ENCODE measurements at regions not wholly inside any gene's neighbourhood (a gene's known extent, or its start where the extent isn't known, plus 50 kb on each side); places are given as distances from the start of the nearest gene placed in this dataset.

DNA sequence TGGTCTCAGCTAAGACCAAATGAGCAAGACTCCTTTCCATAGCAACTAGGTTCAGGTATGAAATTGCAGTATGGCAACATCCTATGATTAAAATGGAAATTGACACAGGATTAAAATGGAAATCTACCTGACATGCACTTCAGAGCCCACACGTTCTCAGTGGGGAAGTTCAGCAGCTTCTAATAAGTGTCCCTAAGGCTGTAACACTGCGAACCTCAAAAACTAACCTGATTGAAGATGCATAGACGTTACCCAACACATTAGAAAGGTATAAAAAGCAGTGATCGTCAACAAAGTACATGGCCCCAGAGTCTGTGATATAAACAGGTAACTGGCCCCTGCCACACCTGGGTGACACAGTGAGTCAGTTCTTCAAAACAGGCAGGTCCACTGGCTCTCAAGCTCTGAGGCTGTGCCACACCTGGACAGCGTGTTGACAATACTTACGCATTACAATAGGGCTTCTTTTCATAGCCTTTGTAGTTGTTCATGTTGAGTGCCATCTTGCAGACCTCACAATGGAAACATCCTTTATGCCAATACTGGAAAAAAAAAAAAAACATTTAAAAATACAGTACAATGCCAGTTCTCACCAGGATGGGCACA lies 274.9 kb upstream of the NEBL start:
- Histone ChIP-seq H3K36me3 (ENCODE audit: control insufficient read depth, insufficient read depth, low read length) (no peaks in the 10 kb centered on the region), H3K4me1 (ENCODE audit: control insufficient read depth, insufficient read depth, low read length, poor library complexity, severe bottlenecking) (no peaks in the 10 kb centered on the region), H3K9me3 (ENCODE audit: control insufficient read depth, low read length) (no peaks in the 10 kb centered on the region), H3K27ac (ENCODE audit: insufficient read depth, low read length, poor library complexity, severe bottlenecking) (no peak overlapping the region), H3K27me3 (replicated peaks; ENCODE audit: control insufficient read depth, insufficient read depth, low read length, poor library complexity, severe bottlenecking) (no peaks in the 10 kb centered on the region), H3K4me3 (ENCODE audit: insufficient read depth, low read depth, low read length, poor library complexity, severe bottlenecking) (no peak overlapping the region)
- no peak for DNase-seq

DNA sequence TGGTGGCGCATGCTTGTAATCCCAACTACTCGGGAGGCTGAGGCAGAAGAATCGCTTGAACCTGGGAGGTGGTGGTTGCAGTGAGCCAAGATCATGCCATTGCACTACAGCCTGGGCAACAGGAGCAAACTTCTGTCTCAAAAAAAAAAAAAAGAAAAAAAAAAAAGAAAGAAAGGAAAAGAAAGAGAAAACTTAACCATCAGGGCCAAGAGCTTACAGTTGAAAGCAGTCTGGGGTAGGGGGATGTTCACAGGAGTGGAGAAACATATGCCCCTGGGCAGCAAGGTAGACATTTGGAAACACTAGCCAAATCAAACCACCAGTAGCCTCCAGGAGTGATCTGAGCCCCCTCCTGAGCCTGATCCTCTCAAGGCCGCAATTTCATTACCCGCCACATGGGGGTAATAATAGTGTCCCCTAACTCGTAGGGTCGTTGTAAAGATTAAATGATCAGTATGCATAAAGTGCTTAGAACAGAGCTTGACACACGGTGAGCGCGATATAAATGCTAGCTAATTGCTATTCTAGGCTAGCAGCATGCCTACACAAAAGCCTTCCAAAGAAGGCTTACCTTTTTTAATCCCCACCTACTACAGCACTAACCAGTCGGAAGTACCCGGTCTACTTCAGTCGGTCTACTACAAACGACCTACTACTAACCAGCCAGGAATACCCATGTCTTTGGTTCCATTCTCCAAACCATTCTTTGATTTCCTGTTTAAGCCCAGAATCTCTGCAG lies 274.3 kb upstream of the NEBL start:
- Histone ChIP-seq H3K27ac (ENCODE audit: insufficient read depth, low read length, poor library complexity, severe bottlenecking) (no peak overlapping the region), H3K9me3 (ENCODE audit: control insufficient read depth, low read length) (no peaks in the 10 kb centered on the region), H3K36me3 (ENCODE audit: control insufficient read depth, insufficient read depth, low read length) (no peaks in the 10 kb centered on the region), H3K4me1 (ENCODE audit: control insufficient read depth, insufficient read depth, low read length, poor library complexity, severe bottlenecking) (no peaks in the 10 kb centered on the region), H3K4me3 (ENCODE audit: insufficient read depth, low read depth, low read length, poor library complexity, severe bottlenecking) (no peak overlapping the region), H3K27me3 (replicated peaks; ENCODE audit: control insufficient read depth, insufficient read depth, low read length, poor library complexity, severe bottlenecking) (no peaks in the 10 kb centered on the region)
- DNase-seq: no peak

DNA sequence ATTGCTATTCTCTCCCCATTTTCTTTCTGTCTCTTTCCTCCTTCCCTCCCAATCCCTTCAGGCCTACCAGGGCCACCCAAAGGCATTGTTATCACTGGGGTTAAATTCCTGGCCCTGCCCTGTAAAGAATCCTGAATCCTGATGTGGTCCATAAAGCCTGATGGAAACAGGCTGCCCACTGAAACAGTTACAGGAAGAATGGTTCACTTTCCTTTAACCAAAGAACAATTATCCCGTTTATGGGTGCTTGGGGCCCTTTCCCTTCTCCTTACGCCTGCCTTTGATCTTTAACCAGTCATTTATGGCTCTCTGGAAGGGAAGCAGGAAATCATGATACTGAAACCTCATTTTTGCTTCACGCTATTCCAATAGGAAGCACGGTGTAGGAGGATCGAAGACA lies 273.1 kb upstream of the NEBL start:
- no peak for DNase-seq
- H3K4me1 ChIP-seq (ENCODE audit: control insufficient read depth, insufficient read depth, low read length, poor library complexity, severe bottlenecking): no peaks in the 10 kb centered on the region
- H3K27me3 ChIP-seq (replicated peaks; ENCODE audit: control insufficient read depth, insufficient read depth, low read length, poor library complexity, severe bottlenecking): no peaks in the 10 kb centered on the region
- H3K36me3 ChIP-seq (ENCODE audit: control insufficient read depth, insufficient read depth, low read length): no peaks in the 10 kb centered on the region
- H3K4me3 ChIP-seq (ENCODE audit: insufficient read depth, low read depth, low read length, poor library complexity, severe bottlenecking): no peak overlapping the region
- no peaks in the 10 kb centered on the region for H3K9me3 ChIP-seq (ENCODE audit: control insufficient read depth, low read length)
- H3K27ac ChIP-seq (ENCODE audit: insufficient read depth, low read length, poor library complexity, severe bottlenecking): no peak overlapping the region

DNA sequence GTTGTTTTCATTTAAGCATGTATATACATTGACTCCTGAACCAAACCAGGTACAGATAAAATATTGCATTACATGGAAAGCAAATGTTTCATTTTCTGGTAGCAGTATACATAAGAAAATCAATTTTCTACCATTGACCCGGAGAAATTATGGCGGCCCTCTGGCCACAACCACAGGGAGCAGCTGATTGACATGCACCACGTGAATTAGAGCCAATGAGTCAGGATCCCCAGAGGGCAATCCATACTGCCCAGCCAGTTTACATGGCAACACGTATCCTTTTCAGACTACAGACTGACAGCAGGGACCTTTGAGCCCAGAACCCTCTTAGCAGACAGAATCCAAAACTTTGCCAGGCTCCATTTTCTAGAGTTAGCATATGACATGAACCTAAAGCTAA lies 272.2 kb upstream of the NEBL start:
- H3K4me1 ChIP-seq (ENCODE audit: control insufficient read depth, insufficient read depth, low read length, poor library complexity, severe bottlenecking): no peaks in the 10 kb centered on the region
- no peaks in the 10 kb centered on the region for H3K9me3 ChIP-seq (ENCODE audit: control insufficient read depth, low read length)
- H3K27me3 ChIP-seq (replicated peaks; ENCODE audit: control insufficient read depth, insufficient read depth, low read length, poor library complexity, severe bottlenecking): no peaks in the 10 kb centered on the region
- H3K4me3 ChIP-seq (ENCODE audit: insufficient read depth, low read depth, low read length, poor library complexity, severe bottlenecking): no peak overlapping the region
- no peak overlapping the region for H3K27ac ChIP-seq (ENCODE audit: insufficient read depth, low read length, poor library complexity, severe bottlenecking)
- no peaks in the 10 kb centered on the region for H3K36me3 ChIP-seq (ENCODE audit: control insufficient read depth, insufficient read depth, low read length)
- DNase-seq: no peak

DNA sequence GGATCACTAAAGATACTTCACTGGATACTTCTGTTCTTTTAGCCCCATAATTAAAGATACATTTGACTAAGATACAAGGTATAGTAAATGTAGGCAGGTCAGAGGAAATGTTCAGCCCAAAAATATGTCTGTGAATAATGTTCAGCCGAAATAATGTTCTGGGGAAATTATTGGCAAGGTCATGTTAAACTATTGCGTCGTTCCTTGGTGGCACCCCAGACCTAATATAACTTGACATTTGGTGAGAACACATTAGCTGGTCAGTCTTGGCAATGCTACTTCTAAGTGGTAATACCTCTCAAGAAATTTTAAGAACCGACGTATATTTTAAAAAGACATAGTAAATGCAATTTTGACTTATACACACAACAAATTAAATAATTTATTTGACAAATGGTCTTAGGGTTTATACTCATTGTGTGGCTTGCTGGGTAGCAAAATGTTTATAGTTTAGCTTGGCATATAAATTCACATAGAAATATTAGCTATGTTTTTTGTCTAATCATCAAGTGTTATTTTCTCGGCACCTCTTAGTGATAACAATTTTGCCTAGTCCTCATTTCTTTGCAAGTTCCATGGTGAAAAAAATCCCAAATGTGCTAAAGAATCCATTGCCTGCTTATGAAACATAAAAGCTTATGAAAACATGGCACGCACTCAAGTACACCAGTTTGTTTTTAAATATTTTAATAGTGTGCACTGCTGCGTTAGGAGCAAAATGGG lies 270.3 kb upstream of the NEBL start:
- no peaks in the 10 kb centered on the region for H3K9me3 ChIP-seq (ENCODE audit: control insufficient read depth, low read length)
- DNase-seq: no peak
- H3K4me1 ChIP-seq (ENCODE audit: control insufficient read depth, insufficient read depth, low read length, poor library complexity, severe bottlenecking): no peaks in the 10 kb centered on the region
- H3K36me3 ChIP-seq (ENCODE audit: control insufficient read depth, insufficient read depth, low read length): no peaks in the 10 kb centered on the region
- H3K27ac ChIP-seq (ENCODE audit: insufficient read depth, low read length, poor library complexity, severe bottlenecking): no peak overlapping the region
- H3K4me3 ChIP-seq (ENCODE audit: insufficient read depth, low read depth, low read length, poor library complexity, severe bottlenecking): no peak overlapping the region
- no peaks in the 10 kb centered on the region for H3K27me3 ChIP-seq (replicated peaks; ENCODE audit: control insufficient read depth, insufficient read depth, low read length, poor library complexity, severe bottlenecking)

DNA sequence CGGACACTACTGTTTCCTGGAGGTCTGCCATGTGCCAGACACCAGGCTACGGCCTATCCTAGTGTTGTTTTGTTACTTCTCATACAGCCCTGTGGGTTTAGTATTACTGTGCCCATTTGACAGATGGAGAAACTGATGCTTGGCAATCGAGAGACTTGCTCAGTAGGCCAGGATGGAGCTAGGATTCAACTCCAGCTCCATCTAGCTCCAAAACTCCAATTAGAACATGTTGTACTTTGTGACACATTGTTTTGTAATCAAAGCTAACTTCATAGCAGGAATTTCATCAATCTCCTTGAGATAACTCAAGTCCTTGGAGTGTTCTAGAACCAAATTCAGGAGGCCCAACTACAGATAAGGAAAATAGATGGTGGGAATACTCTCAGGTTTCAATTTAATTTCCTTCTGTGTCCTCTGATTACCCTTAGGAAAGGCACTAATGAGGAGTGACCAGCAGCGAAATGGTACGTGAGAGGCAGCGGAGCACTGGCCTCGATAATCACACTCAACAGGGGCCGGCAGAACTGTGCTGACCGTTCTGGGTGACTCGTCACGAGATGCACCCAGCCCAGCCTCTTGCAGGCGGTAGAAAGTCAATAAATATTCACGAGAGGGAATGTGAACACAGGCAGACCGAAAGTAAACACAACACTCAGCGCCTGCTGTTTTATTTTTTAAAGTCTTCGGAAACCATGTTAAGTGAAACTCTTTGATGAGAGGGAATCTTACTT lies 269.6 kb upstream of the NEBL start:
- Histone ChIP-seq H3K27me3 (replicated peaks; ENCODE audit: control insufficient read depth, insufficient read depth, low read length, poor library complexity, severe bottlenecking) (no peaks in the 10 kb centered on the region), H3K9me3 (ENCODE audit: control insufficient read depth, low read length) (no peaks in the 10 kb centered on the region), H3K4me3 (ENCODE audit: insufficient read depth, low read depth, low read length, poor library complexity, severe bottlenecking) (no peak overlapping the region), H3K27ac (ENCODE audit: insufficient read depth, low read length, poor library complexity, severe bottlenecking) (no peak overlapping the region), H3K4me1 (ENCODE audit: control insufficient read depth, insufficient read depth, low read length, poor library complexity, severe bottlenecking) (no peaks in the 10 kb centered on the region), H3K36me3 (ENCODE audit: control insufficient read depth, insufficient read depth, low read length) (no peaks in the 10 kb centered on the region)
- no peak for DNase-seq

DNA sequence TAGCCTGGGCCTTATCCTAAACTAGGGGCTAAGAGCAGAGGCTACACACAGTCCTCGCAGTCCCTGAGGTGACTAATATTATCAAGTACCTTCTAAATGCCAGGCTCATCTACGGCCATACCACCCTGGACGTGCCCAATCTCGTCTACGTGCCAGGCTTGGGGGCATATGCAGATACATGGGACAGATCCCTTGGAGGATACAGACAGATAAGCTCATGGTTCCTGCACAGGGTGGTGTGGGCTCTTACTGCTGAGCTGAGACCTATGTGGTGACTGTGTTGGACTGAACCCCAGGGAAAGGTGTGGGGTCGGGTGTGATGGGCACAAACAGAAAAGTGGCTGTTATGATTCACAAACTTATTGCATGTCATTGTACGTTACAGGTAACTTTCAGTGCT lies 268.4 kb upstream of the NEBL start:
- no peaks in the 10 kb centered on the region for H3K36me3 ChIP-seq (ENCODE audit: control insufficient read depth, insufficient read depth, low read length)
- H3K27ac ChIP-seq (ENCODE audit: insufficient read depth, low read length, poor library complexity, severe bottlenecking): no peak overlapping the region
- H3K4me3 ChIP-seq (ENCODE audit: insufficient read depth, low read depth, low read length, poor library complexity, severe bottlenecking): no peak overlapping the region
- no peak for DNase-seq
- H3K27me3 ChIP-seq (replicated peaks; ENCODE audit: control insufficient read depth, insufficient read depth, low read length, poor library complexity, severe bottlenecking): no peaks in the 10 kb centered on the region
- no peaks in the 10 kb centered on the region for H3K4me1 ChIP-seq (ENCODE audit: control insufficient read depth, insufficient read depth, low read length, poor library complexity, severe bottlenecking)
- H3K9me3 ChIP-seq (ENCODE audit: control insufficient read depth, low read length): no peaks in the 10 kb centered on the region

DNA sequence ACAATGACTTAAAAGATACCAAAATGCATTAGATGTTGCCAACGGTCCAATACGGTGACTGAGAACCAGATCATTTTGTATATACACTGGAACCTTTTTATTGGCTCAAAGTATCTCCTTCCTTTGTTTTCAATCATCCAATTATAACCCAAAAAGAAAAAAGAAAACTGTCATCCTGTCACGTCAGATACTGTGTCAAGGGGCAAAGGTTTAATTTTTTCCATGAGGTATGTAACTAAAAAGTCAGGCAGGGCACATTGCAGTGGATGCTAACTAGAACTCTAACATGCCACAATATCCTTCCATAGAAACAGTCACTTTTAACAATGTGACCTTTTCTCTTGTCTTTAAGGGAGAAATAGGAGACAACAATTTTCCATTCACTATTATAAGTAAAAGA lies 267.6 kb upstream of the NEBL start:
- no peak for DNase-seq
- no peaks in the 10 kb centered on the region for H3K4me1 ChIP-seq (ENCODE audit: control insufficient read depth, insufficient read depth, low read length, poor library complexity, severe bottlenecking)
- H3K27me3 ChIP-seq (replicated peaks; ENCODE audit: control insufficient read depth, insufficient read depth, low read length, poor library complexity, severe bottlenecking): no peaks in the 10 kb centered on the region
- no peak overlapping the region for H3K27ac ChIP-seq (ENCODE audit: insufficient read depth, low read length, poor library complexity, severe bottlenecking)
- H3K4me3 ChIP-seq (ENCODE audit: insufficient read depth, low read depth, low read length, poor library complexity, severe bottlenecking): no peak overlapping the region
- no peaks in the 10 kb centered on the region for H3K36me3 ChIP-seq (ENCODE audit: control insufficient read depth, insufficient read depth, low read length)
- H3K9me3 ChIP-seq (ENCODE audit: control insufficient read depth, low read length): no peaks in the 10 kb centered on the region

DNA sequence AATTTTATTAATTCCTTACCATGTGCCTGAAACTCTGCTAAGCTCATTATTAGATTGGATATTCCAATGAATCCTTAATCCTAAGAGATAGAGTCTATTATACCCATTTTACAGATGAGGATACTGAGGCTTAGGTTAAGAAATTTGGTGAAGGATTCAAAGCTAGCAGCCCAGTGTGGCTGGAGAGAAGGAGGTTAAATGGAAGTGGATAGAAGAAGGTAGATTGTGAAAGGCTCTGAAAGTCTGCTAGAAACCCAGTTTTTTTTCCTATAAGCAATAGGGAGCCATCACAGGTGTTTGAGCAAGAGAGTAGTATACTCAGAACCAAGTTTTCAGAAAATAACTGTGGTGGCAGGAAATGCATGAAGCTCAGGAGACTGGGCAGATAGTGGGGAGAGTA lies 265.8 kb upstream of the NEBL start:
- no peak overlapping the region for H3K27ac ChIP-seq (ENCODE audit: insufficient read depth, low read length, poor library complexity, severe bottlenecking)
- H3K4me1 ChIP-seq (ENCODE audit: control insufficient read depth, insufficient read depth, low read length, poor library complexity, severe bottlenecking): no peaks in the 10 kb centered on the region
- DNase-seq: no peak
- H3K36me3 ChIP-seq (ENCODE audit: control insufficient read depth, insufficient read depth, low read length): no peaks in the 10 kb centered on the region
- H3K9me3 ChIP-seq (ENCODE audit: control insufficient read depth, low read length): no peaks in the 10 kb centered on the region
- no peaks in the 10 kb centered on the region for H3K27me3 ChIP-seq (replicated peaks; ENCODE audit: control insufficient read depth, insufficient read depth, low read length, poor library complexity, severe bottlenecking)
- H3K4me3 ChIP-seq (ENCODE audit: insufficient read depth, low read depth, low read length, poor library complexity, severe bottlenecking): no peak overlapping the region

DNA sequence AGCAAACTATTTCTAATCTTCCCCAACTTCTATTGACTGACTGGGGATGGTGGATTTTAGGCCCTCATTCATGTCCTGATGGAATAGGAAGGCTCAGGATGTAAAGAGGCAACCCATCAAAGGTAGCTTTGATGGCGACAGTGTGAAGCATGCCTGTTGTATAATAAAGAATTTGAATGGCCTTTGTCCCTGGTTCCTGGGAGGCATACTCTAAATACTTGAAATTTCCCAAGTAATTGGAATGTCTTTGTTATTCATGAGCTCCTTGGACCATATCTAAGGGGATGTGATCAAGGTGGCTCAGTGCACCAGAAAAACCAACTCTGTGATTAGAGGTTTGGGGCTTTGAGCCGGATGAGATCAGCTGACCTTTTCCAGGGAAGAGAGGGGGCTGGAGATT lies 264.5 kb upstream of the NEBL start:
- Histone ChIP-seq H3K4me1 (ENCODE audit: control insufficient read depth, insufficient read depth, low read length, poor library complexity, severe bottlenecking) (no peaks in the 10 kb centered on the region), H3K27ac (ENCODE audit: insufficient read depth, low read length, poor library complexity, severe bottlenecking) (no peak overlapping the region), H3K36me3 (ENCODE audit: control insufficient read depth, insufficient read depth, low read length) (no peaks in the 10 kb centered on the region), H3K4me3 (ENCODE audit: insufficient read depth, low read depth, low read length, poor library complexity, severe bottlenecking) (no peak overlapping the region), H3K27me3 (replicated peaks; ENCODE audit: control insufficient read depth, insufficient read depth, low read length, poor library complexity, severe bottlenecking) (no peaks in the 10 kb centered on the region), H3K9me3 (ENCODE audit: control insufficient read depth, low read length) (no peaks in the 10 kb centered on the region)
- no peak for DNase-seq
